GM12873 (cell line): ENCODE measurements at regions not wholly inside any gene's neighbourhood (a gene's known extent, or its start where the extent isn't known, plus 50 kb on each side); places are given as distances from the start of the nearest gene placed in this dataset.

Source experiments
- TF ChIP-seq, protein P1 (sequence below): IDR thresholded peaks from 2 replicates; pipeline ENCODE4 v1.5.1; 2012; ENCODE audit warnings: low read depth, mild to moderate bottlenecking, moderate library complexity, low read length, control low read depth; ENCODE audit not compliant: insufficient read depth; ENCODE audit errors: missing control alignments

- TF ChIP-seq, protein P1, sequence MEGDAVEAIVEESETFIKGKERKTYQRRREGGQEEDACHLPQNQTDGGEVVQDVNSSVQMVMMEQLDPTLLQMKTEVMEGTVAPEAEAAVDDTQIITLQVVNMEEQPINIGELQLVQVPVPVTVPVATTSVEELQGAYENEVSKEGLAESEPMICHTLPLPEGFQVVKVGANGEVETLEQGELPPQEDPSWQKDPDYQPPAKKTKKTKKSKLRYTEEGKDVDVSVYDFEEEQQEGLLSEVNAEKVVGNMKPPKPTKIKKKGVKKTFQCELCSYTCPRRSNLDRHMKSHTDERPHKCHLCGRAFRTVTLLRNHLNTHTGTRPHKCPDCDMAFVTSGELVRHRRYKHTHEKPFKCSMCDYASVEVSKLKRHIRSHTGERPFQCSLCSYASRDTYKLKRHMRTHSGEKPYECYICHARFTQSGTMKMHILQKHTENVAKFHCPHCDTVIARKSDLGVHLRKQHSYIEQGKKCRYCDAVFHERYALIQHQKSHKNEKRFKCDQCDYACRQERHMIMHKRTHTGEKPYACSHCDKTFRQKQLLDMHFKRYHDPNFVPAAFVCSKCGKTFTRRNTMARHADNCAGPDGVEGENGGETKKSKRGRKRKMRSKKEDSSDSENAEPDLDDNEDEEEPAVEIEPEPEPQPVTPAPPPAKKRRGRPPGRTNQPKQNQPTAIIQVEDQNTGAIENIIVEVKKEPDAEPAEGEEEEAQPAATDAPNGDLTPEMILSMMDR, result no peak
These were observed 177.6 kb downstream of the MAFB start for GRCh38 chr20:40511478-40511877.

GRCh38 chr20:40510622-40511021 is 178.4 kb downstream of the MAFB start:
- TF ChIP-seq, protein P1, result no peak

DNA sequence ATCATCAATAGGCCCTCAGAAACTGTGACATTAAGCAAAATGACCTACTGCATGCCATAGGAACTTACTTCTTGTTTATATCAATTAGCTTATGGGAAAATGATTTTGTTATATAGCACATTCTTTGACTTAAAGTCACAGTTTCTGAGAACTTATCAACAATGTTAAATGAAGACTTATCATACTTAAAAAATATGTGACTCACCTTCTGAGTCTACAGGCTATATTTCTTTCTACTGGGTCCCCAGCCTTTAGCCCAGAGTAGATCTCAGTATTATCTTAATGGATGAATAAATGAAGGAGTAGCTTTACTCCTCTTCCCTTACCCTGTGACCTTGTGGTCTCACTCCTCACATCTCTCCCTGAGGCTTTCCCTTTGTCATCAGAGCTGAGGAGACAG is 180.2 kb downstream of the MAFB start:
- TF ChIP-seq, protein P1, result no peak

DNA sequence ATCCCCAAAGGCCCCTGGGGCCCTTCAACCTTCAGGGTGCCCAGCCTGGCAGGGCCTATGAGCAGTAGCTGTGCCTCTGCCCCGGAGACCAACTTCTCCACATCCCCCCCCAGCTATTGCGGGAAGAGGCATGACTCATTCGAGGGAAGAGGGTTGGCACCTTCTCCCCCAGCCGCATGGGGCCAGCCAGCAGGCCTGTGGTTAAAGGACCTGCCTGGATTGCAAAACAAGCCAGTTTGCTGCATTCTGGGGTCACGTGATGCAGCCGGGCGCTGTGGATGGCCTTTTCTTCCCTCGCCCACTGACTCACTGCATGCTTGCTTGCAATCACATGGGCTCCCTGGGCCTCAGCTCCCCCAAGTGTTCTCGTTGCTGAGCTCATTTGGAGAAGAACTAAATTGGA is 182.5 kb downstream of the MAFB start:
- TF ChIP-seq, protein P1, result no peak

- TF ChIP-seq, protein P1, result no peak
These were observed 185.9 kb downstream of the MAFB start for GRCh38 chr20:40503119-40503518.

- TF ChIP-seq, protein P1, result no peak
These were observed 186.5 kb downstream of the MAFB start for GRCh38 chr20:40502576-40502975.

- TF ChIP-seq, protein P1, result no peak
These were observed 189.6 kb downstream of the MAFB start for GRCh38 chr20:40499391-40499790.

DNA sequence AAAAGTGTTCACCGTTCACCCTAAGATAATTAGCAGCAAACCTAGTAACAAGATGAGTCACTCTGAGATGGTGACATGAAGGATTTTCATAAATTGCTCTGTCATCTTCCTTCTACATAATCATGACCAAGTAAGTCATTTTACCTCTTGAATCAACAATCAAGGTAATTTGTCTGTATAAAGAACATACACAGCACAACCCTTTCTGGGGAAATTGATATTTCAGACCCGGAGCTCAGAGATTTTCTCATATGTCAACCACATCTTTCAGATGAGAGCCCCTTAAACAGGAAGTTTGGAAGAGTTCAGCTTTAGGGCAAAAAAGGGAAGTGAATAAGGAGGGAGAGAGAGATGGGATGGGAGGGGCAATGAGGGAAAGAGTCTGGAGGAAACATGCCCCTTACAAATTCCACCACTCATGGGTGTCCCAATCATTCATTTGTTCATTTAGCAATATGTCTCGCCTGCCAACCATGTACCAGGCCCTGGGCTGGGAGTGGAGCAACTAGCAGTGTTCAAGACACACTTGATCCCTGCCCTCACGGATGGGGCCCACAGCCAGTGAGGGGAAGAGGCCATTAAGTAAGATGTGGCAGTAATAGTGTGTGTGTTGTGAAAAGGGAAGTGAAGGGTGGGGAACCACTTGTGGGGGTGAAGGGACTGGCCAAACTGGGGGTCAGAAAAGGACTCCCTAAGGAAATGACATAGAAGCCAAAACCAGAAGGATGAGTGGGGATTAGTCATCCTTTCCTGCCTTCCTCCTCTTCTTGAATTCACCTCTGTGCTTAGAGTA is 190.9 kb downstream of the MAFB start:
- TF ChIP-seq, protein P1, result no peak
